ENCODE measurements at regions not wholly inside any gene's neighbourhood (a gene's known extent, or its start where the extent isn't known, plus 50 kb on each side); places are given as distances from the start of the nearest gene placed in this dataset.

GRCh38 chr17:21823090-21823489 lies 130.8 kb downstream of the KCNJ18 start:
- Mint-ChIP-seq H3K36me3 (peaks cover 16% of the 10 kb centered on the region), H3K4me3 (no peak overlapping the region), H3K27ac (no peak overlapping the region), H3K4me1 (no peaks in the 10 kb centered on the region), H3K9me3 (peaks cover 17% of the 10 kb centered on the region), H3K27me3 (ENCODE audit: low read depth) (peaks cover under 1% of the 10 kb centered on the region; the same call in 1 of the 2 replicates)
- ChIA-PET CTCF (no interaction called here), POLR2A (no interaction called here)
- no peak for ATAC-seq
- no peak for DNase-seq (ENCODE audit: low spot score)
- TF ChIP-seq ZNF138 (CRISPR knock-in tag; conservative IDR thresholded peaks at IDR 0.05) (no peak), MAX (CRISPR knock-in tag; IDR thresholded peaks at IDR 0.05) (no peak), ZNF121 (CRISPR knock-in tag; IDR thresholded peaks at IDR 0.05) (no peak), ZNF512 (CRISPR knock-in tag; IDR thresholded peaks at IDR 0.05; ENCODE audit: borderline replicate concordance) (no peak), TP53 (CRISPR knock-in tag; IDR thresholded peaks at IDR 0.05) (no peak), NFE2L1 (CRISPR knock-in tag; IDR thresholded peaks at IDR 0.05) (no peak), ATF1 (CRISPR knock-in tag; IDR thresholded peaks at IDR 0.05) (no peak), GTF2I (CRISPR knock-in tag; conservative IDR thresholded peaks at IDR 0.05) (no peak), SOX15 (CRISPR knock-in tag; IDR thresholded peaks at IDR 0.05) (no peak)

- ChIA-PET POLR2A (no interaction called here), CTCF (no interaction called here)
- Mint-ChIP-seq H3K36me3 (peaks cover 14% of the 10 kb centered on the region), H3K9me3 (peaks cover 16% of the 10 kb centered on the region), H3K4me1 (no peaks in the 10 kb centered on the region), H3K27ac (no peak overlapping the region), H3K27me3 (ENCODE audit: low read depth) (no peaks in the 10 kb centered on the region), H3K4me3 (no peak overlapping the region)
- no peak for DNase-seq (ENCODE audit: low spot score)
- no peak for ATAC-seq
- TF ChIP-seq ZNF671 (CRISPR knock-in tag; IDR thresholded peaks at IDR 0.05): no peak
- TF ChIP-seq CREB1 (CRISPR knock-in tag; IDR thresholded peaks at IDR 0.05): no peak
- no peak for TF ChIP-seq ATF1 (CRISPR knock-in tag; IDR thresholded peaks at IDR 0.05)
- TF ChIP-seq FOXP1 (CRISPR knock-in tag; IDR thresholded peaks at IDR 0.05; ENCODE audit: borderline replicate concordance): no peak
- TF ChIP-seq SMAD3 (CRISPR knock-in tag; IDR thresholded peaks at IDR 0.05; ENCODE audit: borderline replicate concordance): no peak
- TF ChIP-seq FOXK1 (CRISPR knock-in tag; IDR thresholded peaks at IDR 0.05): no peak
These were observed 131.3 kb downstream of the KCNJ18 start for GRCh38 chr17:21823643-21824042.

GRCh38 chr17:21841839-21842238 lies 149.5 kb downstream of the KCNJ18 start:
- Mint-ChIP-seq H3K9me3 (peaks cover 57% of the 10 kb centered on the region), H3K4me1 (no peaks in the 10 kb centered on the region), H3K36me3 (peaks cover 54% of the 10 kb centered on the region), H3K27ac (no peak overlapping the region), H3K27me3 (ENCODE audit: low read depth) (peaks cover 6% of the 10 kb centered on the region; the same call in 1 of the 2 replicates), H3K4me3 (no peak overlapping the region)
- TF ChIP-seq AR (CRISPR knock-in tag; IDR thresholded peaks at IDR 0.05): no peak
- TF ChIP-seq E2F5 (CRISPR knock-in tag; IDR thresholded peaks at IDR 0.05): no peak
- no peak for TF ChIP-seq TEAD4 (CRISPR knock-in tag; IDR thresholded peaks at IDR 0.05)
- no peak for TF ChIP-seq ZNF416 (CRISPR knock-in tag; IDR thresholded peaks at IDR 0.05)
- TF ChIP-seq E2F4 (CRISPR knock-in tag; IDR thresholded peaks at IDR 0.05; ENCODE audit: borderline replicate concordance, low read depth): no peak
- no peak for TF ChIP-seq ZBTB43 (CRISPR knock-in tag; IDR thresholded peaks at IDR 0.05)
- TF ChIP-seq NFYB (CRISPR knock-in tag; conservative IDR thresholded peaks at IDR 0.05; ENCODE audit: low read depth): no peak
- TF ChIP-seq TEAD1 (CRISPR knock-in tag; IDR thresholded peaks at IDR 0.05): no peak
- TF ChIP-seq CREM (CRISPR knock-in tag; IDR thresholded peaks at IDR 0.05): no peak
- no peak for DNase-seq (ENCODE audit: low spot score)
- POLR2A ChIA-PET: no interaction called here
- CTCF ChIA-PET: no interaction called here
- no peak for ATAC-seq
